GM23338 (cell line): ENCODE measurements at regions not wholly inside any gene's neighbourhood (a gene's known extent, or its start where the extent isn't known, plus 50 kb on each side); places are given as distances from the start of the nearest gene placed in this dataset.

Source experiments
- ATAC-seq: fragments of 200-7000 bp; cut with Tn5 transposase; 3 replicates; pipeline ENCODE4 v1.9.1; 2020
- DNase-seq: peaks from one replicate; pipeline ENCODE4 v3.0.0-alpha.2; 2015; ENCODE audit warnings: low spot score
- H2AFZ ChIP-seq: fragments of 200-600 bp; sonication (generic); 2 replicates; pipeline ENCODE4 v1.8.0; 2016; ENCODE audit warnings: antibody characterized with exemption, mild to moderate bottlenecking, moderate library complexity
- H3F3A ChIP-seq: fragments of 200-600 bp; sonication (generic); replicated peaks from 2 replicates; pipeline ENCODE4 v1.8.0; 2017; ENCODE audit warnings: antibody characterized with exemption, mixed run types, low read depth
- H3K27ac ChIP-seq: fragments of 200-600 bp; sonication (generic); 2 replicates; pipeline ENCODE4 v1.6.1; 2016; ENCODE audit warnings: low read depth
- H3K27me3 ChIP-seq: fragments of 200-600 bp; sonication (generic); 2 replicates; pipeline ENCODE4 v1.8.0; 2016; ENCODE audit warnings: mild to moderate bottlenecking, mixed run types, moderate library complexity; ENCODE audit not compliant: insufficient read depth
- H3K36me3 ChIP-seq: fragments of 200-600 bp; sonication (generic); 2 replicates; pipeline ENCODE4 v1.8.0; 2016; ENCODE audit warnings: mild to moderate bottlenecking; ENCODE audit not compliant: insufficient read depth
- H3K4me1 ChIP-seq: fragments of 200-600 bp; sonication (generic); 2 replicates; pipeline ENCODE4 v1.8.0; 2016; ENCODE audit warnings: mild to moderate bottlenecking, moderate library complexity; ENCODE audit not compliant: insufficient read depth
- H3K4me2 ChIP-seq: fragments of 200-600 bp; sonication (generic); 2 replicates; pipeline ENCODE4 v1.7.1; 2017; ENCODE audit warnings: mixed run types
- H3K4me3 ChIP-seq: fragments of 200-600 bp; sonication (generic); 2 replicates; pipeline ENCODE4 v1.6.1; 2016; ENCODE audit warnings: mixed run types
- H3K79me2 ChIP-seq: fragments of 200-600 bp; sonication (generic); replicated peaks from 2 replicates; pipeline ENCODE4 v1.8.0; 2017; ENCODE audit warnings: mild to moderate bottlenecking; ENCODE audit not compliant: insufficient read depth
- H3K9me2 ChIP-seq: fragments of 200-600 bp; sonication (generic); 2 replicates; pipeline ENCODE4 v1.8.0; 2017; ENCODE audit not compliant: insufficient read depth
- H4K20me1 ChIP-seq: fragments of 200-600 bp; sonication (generic); replicated peaks from 2 replicates; pipeline ENCODE4 v1.8.0; 2017; ENCODE audit warnings: mild to moderate bottlenecking; ENCODE audit not compliant: insufficient read depth
- H3K27ac Mint-ChIP-seq: 2 replicates; pipeline ENCODE4 v1.8.0; 2020; ENCODE audit warnings: inconsistent platforms, mild to moderate bottlenecking, moderate library complexity, mixed read lengths
- H3K27me3 Mint-ChIP-seq: 3 replicates; pipeline ENCODE4 v1.8.0; 2022; ENCODE audit warnings: low read depth, mild to moderate bottlenecking, moderate library complexity, mixed read lengths, inconsistent platforms; ENCODE audit not compliant: insufficient read depth, poor library complexity
- H3K36me3 Mint-ChIP-seq: 3 replicates; pipeline ENCODE4 v1.8.0; 2021; ENCODE audit warnings: low read depth, mild to moderate bottlenecking, inconsistent platforms, moderate library complexity, mixed read lengths
- H3K4me1 Mint-ChIP-seq: 3 replicates; pipeline ENCODE4 v1.8.0; 2020; ENCODE audit warnings: mild to moderate bottlenecking, inconsistent platforms, mixed read lengths
- H3K4me3 Mint-ChIP-seq: 3 replicates; pipeline ENCODE4 v1.8.0; 2021; ENCODE audit warnings: moderate library complexity, mild to moderate bottlenecking, inconsistent platforms, mixed read lengths
- H3K9me3 Mint-ChIP-seq: 3 replicates; pipeline ENCODE4 v1.8.0; 2020; ENCODE audit warnings: moderate library complexity, mild to moderate bottlenecking, inconsistent platforms, mixed read lengths
- EZH2 ChIP-seq: fragments of 200-600 bp; sonication (generic); IDR thresholded peaks from one replicate; pipeline ENCODE4 v1.8.0; 2017; ENCODE audit warnings: antibody characterized with exemption, mild to moderate bottlenecking, low read depth; ENCODE audit not compliant: unreplicated experiment
- REST ChIP-seq: IDR thresholded peaks from one replicate; pipeline ENCODE4 v1.6.1; 2018; ENCODE audit warnings: antibody characterized with exemption; ENCODE audit not compliant: unreplicated experiment
- ZNF462 ChIP-seq: fragments of 250-450 bp; sonication (Bioruptor Pico); IDR thresholded peaks from 2 replicates; pipeline ENCODE4 v1.5.0; 2020; ENCODE audit warnings: mild to moderate bottlenecking, moderate library complexity

GRCh38 chrX:18032486-18033221 is 171.6 kb upstream of the RAI2 start (continued):
- no peak for TF ChIP-seq ZNF462

GRCh38 chrX:18031726-18032375 is 170.8 kb upstream of the RAI2 start:
- Histone ChIP-seq H3K9me2 (no peaks in the 10 kb centered on the region), H3K4me1 (no peaks in the 10 kb centered on the region), H3K27me3 (no peaks in the 10 kb centered on the region), H3K4me3 (no peak overlapping the region), H3F3A (no peaks in the 10 kb centered on the region), H2AFZ (no peak overlapping the region), H3K4me2 (no peak overlapping the region), H3K36me3 (no peaks in the 10 kb centered on the region), H3K79me2 (no peaks in the 10 kb centered on the region), H4K20me1 (no peaks in the 10 kb centered on the region), H3K27ac (no peak overlapping the region)
- H3K36me3 Mint-ChIP-seq: no peaks in the 10 kb centered on the region
- H3K4me1 Mint-ChIP-seq: peaks cover 8% of the 10 kb centered on the region; the same call in 2 of the 3 replicates
- H3K27ac Mint-ChIP-seq: no peak overlapping the region
- no peaks in the 10 kb centered on the region for H3K9me3 Mint-ChIP-seq
- no peaks in the 10 kb centered on the region for H3K27me3 Mint-ChIP-seq
- DNase-seq (no peak), ATAC-seq (no peak)
- no peak overlapping the region for H3K4me3 Mint-ChIP-seq
- no peak for TF ChIP-seq REST
- no peak for TF ChIP-seq EZH2
- no peak for TF ChIP-seq ZNF462
